ENCODE measurements at regions not wholly inside any gene's neighbourhood (a gene's known extent, or its start where the extent isn't known, plus 50 kb on each side); places are given as distances from the start of the nearest gene placed in this dataset.

- peak; percentile 23 for DNase-seq
Observed at GRCh38 chr12:91609283-91609682, 426.7 kb upstream of the DCN start.

GRCh38 chr12:91608542-91608941 is 425.9 kb upstream of the DCN start:
- no peak for DNase-seq

- no peak for DNase-seq
Observed at GRCh38 chr12:91606662-91607377, 424.2 kb upstream of the DCN start.

- DNase-seq = no peak
Observed at GRCh38 chr12:91604897-91605296, 422.3 kb upstream of the DCN start.

- no peak for DNase-seq
Observed at GRCh38 chr12:91603060-91603459, 420.4 kb upstream of the DCN start.

GRCh38 chr12:91601054-91601453 is 418.4 kb upstream of the DCN start:
- DNase-seq = no peak

- DNase-seq = no peak
Observed at GRCh38 chr12:91594715-91595114, 412.1 kb upstream of the DCN start.

- DNase-seq = no peak
Observed at GRCh38 chr12:91591639-91591987, 409.0 kb upstream of the DCN start.

GRCh38 chr12:91590966-91591638 is 408.5 kb upstream of the DCN start:
- no peak for DNase-seq

GRCh38 chr12:91588874-91589454 is 406.3 kb upstream of the DCN start:
- DNase-seq = no peak

- DNase-seq = no peak
Observed at GRCh38 chr12:91586015-91586414, 403.4 kb upstream of the DCN start.

GRCh38 chr12:91582811-91583210 is 400.2 kb upstream of the DCN start:
- no peak for DNase-seq

GRCh38 chr12:91579516-91580263 is 397.1 kb upstream of the DCN start:
- DNase-seq = peak; percentile 37

GRCh38 chr12:91577586-91578539 is 395.2 kb upstream of the DCN start:
- peak; percentile 36 for DNase-seq

- DNase-seq = no peak
Observed at GRCh38 chr12:91576432-91576831, 393.8 kb upstream of the DCN start.

- DNase-seq = no peak
Observed at GRCh38 chr12:91575630-91576029, 393.0 kb upstream of the DCN start.

- DNase-seq = no peak
Observed at GRCh38 chr12:91574975-91575374, 392.4 kb upstream of the DCN start.

GRCh38 chr12:91574391-91574790 is 391.8 kb upstream of the DCN start:
- peak; percentile 74 for DNase-seq

- DNase-seq = no peak
Observed at GRCh38 chr12:91572869-91573268, 390.3 kb upstream of the DCN start.

GRCh38 chr12:91567100-91567485 is 384.5 kb upstream of the DCN start:
- DNase-seq = no peak

- no peak for DNase-seq
Observed at GRCh38 chr12:91566328-91567099, 383.9 kb upstream of the DCN start.

GRCh38 chr12:91565846-91566245 is 383.2 kb upstream of the DCN start:
- no peak for DNase-seq
